ENCODE measurements at regions not wholly inside any gene's neighbourhood (a gene's known extent, or its start where the extent isn't known, plus 50 kb on each side); places are given as distances from the start of the nearest gene placed in this dataset.

DNA sequence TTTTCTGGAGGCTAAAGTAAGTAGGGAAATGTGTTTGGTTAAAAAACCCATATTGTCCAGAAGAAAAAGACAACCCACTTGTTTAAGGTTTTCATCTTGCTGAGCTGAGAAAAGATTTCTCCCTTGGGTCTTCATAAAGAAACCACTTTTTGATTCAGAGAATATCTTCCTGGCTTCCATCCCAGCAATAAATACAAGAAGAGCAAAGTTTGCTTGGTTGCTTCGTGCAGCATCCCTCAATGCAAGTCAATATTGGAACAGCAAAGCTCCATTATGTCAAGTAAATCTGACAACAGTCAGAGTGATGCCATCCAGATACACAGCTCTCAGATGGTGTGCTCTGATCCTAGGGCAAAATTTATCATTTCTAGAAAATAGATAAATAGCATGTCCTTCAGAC, 118.9 kb upstream of the PIRT start:
- DNase-seq (ENCODE audit: low read depth, low spot score) (no peak), FAIRE-seq (no peak)
- intact Hi-C loops (cut with micrococcal nuclease) (no loop called here), dilution Hi-C loops (cut with MboI; ENCODE audit: extremely low pct_ligation_motif_present, low sequenced_read_pairs) (no loop called here)
- no peaks in the 10 kb centered on the region for H3K79me2 ChIP-seq (ENCODE audit: control insufficient read depth, insufficient read depth, low read length)
- no peaks in the 10 kb centered on the region for H3K9me1 ChIP-seq (replicated peaks; ENCODE audit: control insufficient read depth, extremely low read depth, insufficient read depth, low read length)
- no TSS peak for BruUV-seq (replicated peaks)
- H3K4me3 ChIP-seq (replicated peaks in 1 of 3; ENCODE audit: insufficient read depth in 1 of 3, low read depth in 1 of 3, low read length in 3 of 3): no peak overlapping the region
- no peak overlapping the region for H3K27ac ChIP-seq (ENCODE audit: insufficient read depth, low read depth, low read length)
- H3K4me2 ChIP-seq (ENCODE audit: insufficient read depth, low read length): no peak overlapping the region
- no peaks in the 10 kb centered on the region for H3K4me1 ChIP-seq (ENCODE audit: control insufficient read depth, extremely low read depth, insufficient read depth, low read length)
- CTCF ChIA-PET: no interaction called here
- H2AFZ ChIP-seq (ENCODE audit: low read depth, low read length): no peak overlapping the region
- POLR2A ChIA-PET: no interaction called here
- peaks cover 2% of the 10 kb centered on the region for H3K9me3 ChIP-seq (replicated peaks; ENCODE audit: control insufficient read depth, insufficient read depth, low read length)
- no peaks in the 10 kb centered on the region for H4K20me1 ChIP-seq (replicated peaks; ENCODE audit: control insufficient read depth, extremely low read depth, insufficient read depth, low read length)
- no peaks in the 10 kb centered on the region for H3K27me3 ChIP-seq (ENCODE audit: control insufficient read depth in 2 of 2, insufficient read depth in 2 of 2, low read length in 2 of 2)
- H3K36me3 ChIP-seq (ENCODE audit: control insufficient read depth in 2 of 2, extremely low read depth in 1 of 2, insufficient read depth in 2 of 2, low read length in 2 of 2): no peaks in the 10 kb centered on the region
- H3K9ac ChIP-seq (replicated peaks; ENCODE audit: extremely low read depth, insufficient read depth, low read length): no peak overlapping the region
- TF ChIP-seq POLR2A (IDR thresholded peaks at IDR 0.05; ENCODE audit: low read depth, low read length) (no peak), FOS (IDR thresholded peaks at IDR 0.05; ENCODE audit: borderline replicate concordance, insufficient read depth, low read length) (no peak), JUN (IDR thresholded peaks at IDR 0.05; ENCODE audit: borderline replicate concordance, insufficient read depth, insufficient read length, low read depth) (no peak), POLR2AphosphoS5 (IDR thresholded peaks at IDR 0.05; ENCODE audit: insufficient read depth, low read depth, low read length) (no peak), MYC (IDR thresholded peaks at IDR 0.05; ENCODE audit: low read depth, low read length) (no peak), EZH2 (IDR thresholded peaks at IDR 0.05; ENCODE audit: borderline replicate concordance, low read depth, low read length, severe bottlenecking) (no peak), GATA2 (IDR thresholded peaks at IDR 0.05; ENCODE audit: insufficient read depth, insufficient read length, low read depth, low read length) (no peak)
- TF ChIP-seq, protein P1, sequence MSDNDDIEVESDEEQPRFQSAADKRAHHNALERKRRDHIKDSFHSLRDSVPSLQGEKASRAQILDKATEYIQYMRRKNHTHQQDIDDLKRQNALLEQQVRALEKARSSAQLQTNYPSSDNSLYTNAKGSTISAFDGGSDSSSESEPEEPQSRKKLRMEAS (IDR thresholded peaks at IDR 0.05; ENCODE audit: insufficient read depth, insufficient read length): no peak
- TF ChIP-seq, protein P2, sequence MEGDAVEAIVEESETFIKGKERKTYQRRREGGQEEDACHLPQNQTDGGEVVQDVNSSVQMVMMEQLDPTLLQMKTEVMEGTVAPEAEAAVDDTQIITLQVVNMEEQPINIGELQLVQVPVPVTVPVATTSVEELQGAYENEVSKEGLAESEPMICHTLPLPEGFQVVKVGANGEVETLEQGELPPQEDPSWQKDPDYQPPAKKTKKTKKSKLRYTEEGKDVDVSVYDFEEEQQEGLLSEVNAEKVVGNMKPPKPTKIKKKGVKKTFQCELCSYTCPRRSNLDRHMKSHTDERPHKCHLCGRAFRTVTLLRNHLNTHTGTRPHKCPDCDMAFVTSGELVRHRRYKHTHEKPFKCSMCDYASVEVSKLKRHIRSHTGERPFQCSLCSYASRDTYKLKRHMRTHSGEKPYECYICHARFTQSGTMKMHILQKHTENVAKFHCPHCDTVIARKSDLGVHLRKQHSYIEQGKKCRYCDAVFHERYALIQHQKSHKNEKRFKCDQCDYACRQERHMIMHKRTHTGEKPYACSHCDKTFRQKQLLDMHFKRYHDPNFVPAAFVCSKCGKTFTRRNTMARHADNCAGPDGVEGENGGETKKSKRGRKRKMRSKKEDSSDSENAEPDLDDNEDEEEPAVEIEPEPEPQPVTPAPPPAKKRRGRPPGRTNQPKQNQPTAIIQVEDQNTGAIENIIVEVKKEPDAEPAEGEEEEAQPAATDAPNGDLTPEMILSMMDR (IDR thresholded peaks at IDR 0.05; ENCODE audit: extremely low read depth in 1 of 2, insufficient read depth in 1 of 2, low read depth in 1 of 2, low read length in 2 of 2): no peak
